Esophagus muscularis mucosa (tissue), 4 donors: ENCODE measurements at regions not wholly inside any gene's neighbourhood (a gene's known extent, or its start where the extent isn't known, plus 50 kb on each side); places are given as distances from the start of the nearest gene placed in this dataset.
"Not testable (repeated sequence)": the region's sequence is repeated elsewhere in the genome, so short reads cannot be mapped to it uniquely, and the experiment has no call there.

Experiments
- DNase-seq: peaks from one replicate; pipeline ENCODE4 v3.0.0-alpha.2; 2017; ENCODE audit errors: extremely low spot score
- H3K27ac ChIP-seq, 4 donors: fragments of 200-600 bp; sonication (generic); replicated peaks in 1 of 4; 1 replicate in 3 of 4; 2 replicates in 1 of 4; pipeline ENCODE4 v1.5.1; 2016 to 2019; ENCODE audit warnings: mild to moderate bottlenecking in 1 of 4
- H3K27me3 ChIP-seq, 4 donors: fragments of 200-600 bp; sonication (generic); one replicate each; pipeline versions ENCODE4 v1.5.1 to v1.6.0; 2016 to 2019
- H3K36me3 ChIP-seq, 4 donors: fragments of 200-600 bp; sonication (generic); one replicate each; pipeline ENCODE4 v1.5.1; 2016 to 2019
- H3K4me1 ChIP-seq, 4 donors: fragments of 200-600 bp; sonication (generic); one replicate each; pipeline ENCODE4 v1.5.1; 2016 to 2019
- H3K4me3 ChIP-seq, 4 donors: fragments of 200-600 bp; sonication (generic); 1 replicate in 2 of 4; 2 replicates in 2 of 4; pipeline ENCODE4 v1.5.1; 2016 to 2019; ENCODE audit warnings: mild to moderate bottlenecking in 4 of 4, moderate library complexity in 1 of 4
- H3K9me3 ChIP-seq, 4 donors: fragments of 200-600 bp; sonication (generic); 1 replicate in 3 of 4; 2 replicates in 1 of 4; pipeline ENCODE4 v1.5.1; 2016 to 2019
- EP300 ChIP-seq: sonication (generic); formaldehyde crosslinking; IDR thresholded peaks from one replicate; pipeline ENCODE4 v1.6.1; 2017; ENCODE audit warnings: antibody characterized with exemption
- POLR2A ChIP-seq: fragments of 450-650 bp; IDR thresholded peaks from one replicate; pipeline ENCODE4 v1.6.1; 2017; ENCODE audit warnings: antibody characterized with exemption, moderate library complexity, mild to moderate bottlenecking, low read depth
- POLR2AphosphoS5 ChIP-seq, 2 donors: sonication (generic); formaldehyde crosslinking; IDR thresholded peaks; one replicate each; pipeline ENCODE4 v1.6.1; 2017; ENCODE audit warnings: antibody characterized with exemption in 2 of 2
- WGBS: methylation state at CpG from one replicate; pipeline ENCODE4 v1.1.5; 2018; 5-methylcytosine and 5-hydroxymethylcytosine counted together
- intact Hi-C: fragments of 100-400 bp; cut with DNase I; formaldehyde crosslinking; loops from one replicate; pipeline ENCODE4 v1.15.1; 2023
- TF ChIP-seq, protein P1 (sequence below), 3 experiments: fragments of 200-600 bp in 2 of 3; fragments of 450-650 bp in 1 of 3; sonication (generic) in 2 of 3; IDR thresholded peaks; one replicate each; pipeline ENCODE4 v1.5.1; 2017 to 2019; ENCODE audit warnings: antibody characterized with exemption in 3 of 3, mild to moderate bottlenecking in 2 of 3, moderate library complexity in 1 of 3

DNA sequence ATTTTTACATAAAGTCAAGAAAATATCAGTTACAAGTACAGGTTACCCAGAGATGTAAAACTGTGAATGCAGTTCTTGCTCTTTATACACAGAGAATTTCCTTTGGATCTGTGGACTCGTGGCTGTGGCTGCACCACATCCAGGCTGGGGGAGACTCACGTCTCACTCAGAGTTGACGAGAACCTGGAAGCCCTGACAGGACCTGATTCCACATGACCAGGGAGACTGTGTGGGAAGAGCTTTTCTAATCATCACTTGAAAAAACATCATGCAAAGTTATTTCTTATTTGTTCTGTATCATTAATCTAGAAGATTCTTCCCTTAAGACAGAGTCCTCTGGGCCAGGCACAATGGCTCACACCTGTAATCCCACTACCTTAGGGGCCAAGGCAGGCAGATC is 1159.0 kb downstream of the RPIA start:
- Histone ChIP-seq H3K4me3 (no peak overlapping the region), H3K27me3 (peaks cover 0 to 25% (median 0%) of the 10 kb centered on the region in 4 donors), H3K9me3 (no peaks in the 10 kb centered on the region), H3K36me3 (no peaks in the 10 kb centered on the region), H3K4me1 (no peaks in the 10 kb centered on the region), H3K27ac (no peak overlapping the region)
- no peak for TF ChIP-seq EP300
- TF ChIP-seq, protein P1, sequence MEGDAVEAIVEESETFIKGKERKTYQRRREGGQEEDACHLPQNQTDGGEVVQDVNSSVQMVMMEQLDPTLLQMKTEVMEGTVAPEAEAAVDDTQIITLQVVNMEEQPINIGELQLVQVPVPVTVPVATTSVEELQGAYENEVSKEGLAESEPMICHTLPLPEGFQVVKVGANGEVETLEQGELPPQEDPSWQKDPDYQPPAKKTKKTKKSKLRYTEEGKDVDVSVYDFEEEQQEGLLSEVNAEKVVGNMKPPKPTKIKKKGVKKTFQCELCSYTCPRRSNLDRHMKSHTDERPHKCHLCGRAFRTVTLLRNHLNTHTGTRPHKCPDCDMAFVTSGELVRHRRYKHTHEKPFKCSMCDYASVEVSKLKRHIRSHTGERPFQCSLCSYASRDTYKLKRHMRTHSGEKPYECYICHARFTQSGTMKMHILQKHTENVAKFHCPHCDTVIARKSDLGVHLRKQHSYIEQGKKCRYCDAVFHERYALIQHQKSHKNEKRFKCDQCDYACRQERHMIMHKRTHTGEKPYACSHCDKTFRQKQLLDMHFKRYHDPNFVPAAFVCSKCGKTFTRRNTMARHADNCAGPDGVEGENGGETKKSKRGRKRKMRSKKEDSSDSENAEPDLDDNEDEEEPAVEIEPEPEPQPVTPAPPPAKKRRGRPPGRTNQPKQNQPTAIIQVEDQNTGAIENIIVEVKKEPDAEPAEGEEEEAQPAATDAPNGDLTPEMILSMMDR (IDR thresholded peaks at IDR 0.05), result no peak
- no peak for TF ChIP-seq POLR2AphosphoS5 (IDR thresholded peaks at IDR 0.05)
- TF ChIP-seq POLR2A, result no peak
- DNase-seq, result peak; percentile 85
- intact Hi-C loops, result no loop called here
- 76% methylated on average over 3 of the region's 3 CpGs for WGBS

GRCh38 chr2:89850881-89851582 is 1159.6 kb downstream of the RPIA start:
- no peaks in the 10 kb centered on the region for H3K36me3 ChIP-seq
- WGBS, result 73% methylated on average over 4 of the region's 4 CpGs
- DNase-seq, result peak; percentile 92
- TF ChIP-seq POLR2A (no peak), POLR2AphosphoS5 (IDR thresholded peaks at IDR 0.05) (no peak), EP300 (no peak)
- TF ChIP-seq, protein P1 (IDR thresholded peaks at IDR 0.05), result no peak
- H3K27me3 ChIP-seq, result peaks cover 0 to 25% (median 0%) of the 10 kb centered on the region in 4 donors
- H3K27ac ChIP-seq, result no peak overlapping the region
- H3K4me3 ChIP-seq, result no peak overlapping the region
- H3K4me1 ChIP-seq, result no peaks in the 10 kb centered on the region
- H3K9me3 ChIP-seq, result no peaks in the 10 kb centered on the region
- intact Hi-C loops, result no loop called here

GRCh38 chr2:89851583-89851905 is 1160.1 kb downstream of the RPIA start:
- Histone ChIP-seq H3K36me3 (no peaks in the 10 kb centered on the region), H3K9me3 (no peaks in the 10 kb centered on the region), H3K4me1 (no peaks in the 10 kb centered on the region), H3K4me3 (no peak overlapping the region), H3K27me3 (peaks cover 0 to 25% (median 0%) of the 10 kb centered on the region in 4 donors), H3K27ac (no peak overlapping the region)
- DNase-seq, result no peak
- 80% methylated on average over 1 of the region's 1 CpG for WGBS
- intact Hi-C loops, result no loop called here
- TF ChIP-seq POLR2A (no peak), EP300 (no peak)
- TF ChIP-seq, protein P1 (IDR thresholded peaks at IDR 0.05), result no peak

DNA sequence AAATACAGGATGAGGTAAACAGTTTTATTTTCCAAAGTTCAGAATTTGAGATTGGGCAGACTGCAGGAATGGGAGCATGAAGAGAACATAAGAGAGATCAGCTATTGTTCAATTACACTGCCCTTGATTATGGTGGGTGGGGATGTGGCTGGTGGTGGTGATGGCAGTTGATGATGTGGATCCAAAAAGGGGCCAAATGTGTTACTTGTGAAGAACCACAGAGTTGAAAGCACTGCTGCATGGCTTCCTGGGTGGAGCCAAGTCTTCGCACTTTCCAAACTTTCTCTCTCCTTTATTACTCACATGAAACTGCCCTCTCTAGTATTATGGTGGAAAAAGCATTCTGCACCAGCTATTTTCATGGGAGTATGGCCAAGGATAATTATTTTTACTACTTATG is 1162.0 kb downstream of the RPIA start:
- H3K4me1 ChIP-seq, DNase-seq, H3K36me3 ChIP-seq, intact Hi-C loops, H3K4me3 ChIP-seq, H3K27ac ChIP-seq, H3K9me3 ChIP-seq: not testable (repeated sequence)
- WGBS, result no CpG with 5 or more reads among the region's 1 CpG
- H3K27me3 ChIP-seq, result peaks cover 0 to 20% (median 0%) of the 10 kb centered on the region in 4 donors

- no CpG with 5 or more reads among the region's 2 CpGs for WGBS
- intact Hi-C loops, H3K36me3 ChIP-seq, H3K4me3 ChIP-seq, H3K27me3 ChIP-seq, H3K4me1 ChIP-seq, H3K9me3 ChIP-seq, H3K27ac ChIP-seq, DNase-seq: not testable (repeated sequence)
Measured at GRCh38 chr2:89855752-89856151, 1164.3 kb downstream of the RPIA start.

DNA sequence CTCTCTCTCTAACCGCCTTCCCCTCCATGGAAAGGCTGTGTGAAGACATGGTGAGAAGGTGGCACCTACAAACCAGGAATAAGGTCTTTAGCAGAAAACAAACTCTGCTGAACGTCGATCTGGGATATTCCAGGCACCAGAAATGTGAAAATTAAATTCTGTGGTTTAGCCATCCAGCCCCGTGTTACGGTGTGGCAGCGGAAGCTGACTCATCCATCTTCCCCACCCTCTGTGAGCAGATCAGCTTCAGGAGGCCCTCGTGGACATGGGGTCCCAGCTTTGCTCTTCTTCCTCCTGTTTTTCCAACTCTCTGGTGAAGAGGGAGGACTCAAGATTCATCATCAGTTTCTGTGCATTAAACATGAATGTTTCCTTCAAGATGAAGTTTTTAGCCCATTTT is 1164.8 kb downstream of the RPIA start:
- intact Hi-C loops, H3K9me3 ChIP-seq, H3K27ac ChIP-seq, DNase-seq, H3K36me3 ChIP-seq, H3K4me1 ChIP-seq, H3K4me3 ChIP-seq, H3K27me3 ChIP-seq: not testable (repeated sequence)
- WGBS, result no CpG with 5 or more reads among the region's 7 CpGs

DNA sequence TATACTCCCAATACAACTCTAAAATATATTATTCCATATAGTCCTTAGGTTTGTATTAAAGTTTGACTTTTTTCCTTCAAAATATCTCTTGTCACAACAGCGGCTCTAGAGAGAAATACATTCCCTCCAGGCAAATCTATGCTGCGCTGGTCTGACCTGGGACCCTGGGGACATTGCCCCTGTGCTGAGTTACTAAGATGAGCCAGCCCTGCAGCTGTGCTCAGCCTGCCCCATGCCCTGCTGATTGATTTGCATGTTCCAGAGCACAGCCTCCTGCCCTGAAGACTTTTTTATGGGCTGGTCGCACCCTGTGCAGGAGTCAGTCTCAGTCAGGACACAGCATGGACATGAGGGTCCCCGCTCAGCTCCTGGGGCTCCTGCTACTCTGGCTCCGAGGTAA is 1170.7 kb downstream of the RPIA start:
- WGBS, result no CpG with 5 or more reads among the region's 5 CpGs

GRCh38 chr2:89863209-89863608 is 1171.7 kb downstream of the RPIA start:
- H3K27ac ChIP-seq, DNase-seq, intact Hi-C loops, H3K36me3 ChIP-seq, H3K9me3 ChIP-seq, H3K4me3 ChIP-seq, H3K27me3 ChIP-seq, H3K4me1 ChIP-seq: not testable (repeated sequence)
- no CpG with 5 or more reads among the region's 6 CpGs for WGBS

More for the DNA sequence above, 1170.7 kb downstream of the RPIA start:
- H3K27ac ChIP-seq, H3K27me3 ChIP-seq, H3K4me3 ChIP-seq, H3K4me1 ChIP-seq, H3K9me3 ChIP-seq, intact Hi-C loops, DNase-seq, H3K36me3 ChIP-seq: not testable (repeated sequence)

- H3K36me3 ChIP-seq, H3K27ac ChIP-seq, DNase-seq, H3K27me3 ChIP-seq, intact Hi-C loops, H3K9me3 ChIP-seq, H3K4me1 ChIP-seq, H3K4me3 ChIP-seq: not testable (repeated sequence)
- WGBS, result 10% methylated on average over 2 of the region's 9 CpGs
Measured at GRCh38 chr2:89874810-89875595, 1183.5 kb downstream of the RPIA start.
